Stimulated activated CD8-positive, alpha-beta memory T cell treated with anti-CD3 and anti-CD28 coated beads, Interleukin-7, amount 100 ng/mL, for 24 hours (primary cell): ENCODE measurements at regions not wholly inside any gene's neighbourhood (a gene's known extent, or its start where the extent isn't known, plus 50 kb on each side); places are given as distances from the start of the nearest gene placed in this dataset.

ENCODE experiments used
- DNase-seq: peaks from one replicate; pipeline ENCODE4 v3.0.0-alpha.2; 2020; ENCODE audit warnings: low read depth

GRCh38 chr2:64369706-64370105 lies 84.3 kb upstream of the LGALSL start:
- DNase-seq = no peak

GRCh38 chr2:64371727-64372126 lies 82.2 kb upstream of the LGALSL start:
- DNase-seq = no peak

GRCh38 chr2:64374686-64375085 lies 79.3 kb upstream of the LGALSL start:
- no peak for DNase-seq

- no peak for DNase-seq
These were observed 77.0 kb upstream of the LGALSL start for GRCh38 chr2:64376926-64377325.

GRCh38 chr2:64379186-64379585 lies 74.8 kb upstream of the LGALSL start:
- DNase-seq = no peak

GRCh38 chr2:64380853-64381527 lies 73.0 kb upstream of the LGALSL start:
- DNase-seq = no peak

GRCh38 chr2:64383016-64383591 lies 70.9 kb upstream of the LGALSL start:
- no peak for DNase-seq

- no peak for DNase-seq
These were observed 70.1 kb upstream of the LGALSL start for GRCh38 chr2:64383881-64384280.

GRCh38 chr2:64386676-64387075 lies 67.3 kb upstream of the LGALSL start:
- no peak for DNase-seq

- no peak for DNase-seq
These were observed 63.4 kb upstream of the LGALSL start for GRCh38 chr2:64390586-64390985.

GRCh38 chr2:64391424-64391823 lies 62.5 kb upstream of the LGALSL start:
- DNase-seq = no peak

GRCh38 chr2:64391940-64392339 lies 62.0 kb upstream of the LGALSL start:
- DNase-seq = no peak

GRCh38 chr2:64392529-64392928 lies 61.4 kb upstream of the LGALSL start:
- no peak for DNase-seq

- DNase-seq = no peak
These were observed 60.5 kb upstream of the LGALSL start for GRCh38 chr2:64393383-64394010.

GRCh38 chr2:64394153-64394552 lies 59.8 kb upstream of the LGALSL start:
- no peak for DNase-seq

GRCh38 chr2:64396001-64396400 lies 58.0 kb upstream of the LGALSL start:
- DNase-seq = no peak

- DNase-seq = no peak
These were observed 57.4 kb upstream of the LGALSL start for GRCh38 chr2:64396551-64396950.

- no peak for DNase-seq
These were observed 55.3 kb upstream of the LGALSL start for GRCh38 chr2:64398516-64399129.

- no peak for DNase-seq
These were observed 54.4 kb upstream of the LGALSL start for GRCh38 chr2:64399521-64399920.

GRCh38 chr2:64400105-64400728 lies 53.7 kb upstream of the LGALSL start:
- DNase-seq = no peak

GRCh38 chr2:64400733-64401528 lies 53.0 kb upstream of the LGALSL start:
- DNase-seq = no peak

- DNase-seq = no peak
These were observed 52.5 kb upstream of the LGALSL start for GRCh38 chr2:64401529-64401880.
